ENCODE measurements at regions not wholly inside any gene's neighbourhood (a gene's known extent, or its start where the extent isn't known, plus 50 kb on each side); places are given as distances from the start of the nearest gene placed in this dataset.

DNA sequence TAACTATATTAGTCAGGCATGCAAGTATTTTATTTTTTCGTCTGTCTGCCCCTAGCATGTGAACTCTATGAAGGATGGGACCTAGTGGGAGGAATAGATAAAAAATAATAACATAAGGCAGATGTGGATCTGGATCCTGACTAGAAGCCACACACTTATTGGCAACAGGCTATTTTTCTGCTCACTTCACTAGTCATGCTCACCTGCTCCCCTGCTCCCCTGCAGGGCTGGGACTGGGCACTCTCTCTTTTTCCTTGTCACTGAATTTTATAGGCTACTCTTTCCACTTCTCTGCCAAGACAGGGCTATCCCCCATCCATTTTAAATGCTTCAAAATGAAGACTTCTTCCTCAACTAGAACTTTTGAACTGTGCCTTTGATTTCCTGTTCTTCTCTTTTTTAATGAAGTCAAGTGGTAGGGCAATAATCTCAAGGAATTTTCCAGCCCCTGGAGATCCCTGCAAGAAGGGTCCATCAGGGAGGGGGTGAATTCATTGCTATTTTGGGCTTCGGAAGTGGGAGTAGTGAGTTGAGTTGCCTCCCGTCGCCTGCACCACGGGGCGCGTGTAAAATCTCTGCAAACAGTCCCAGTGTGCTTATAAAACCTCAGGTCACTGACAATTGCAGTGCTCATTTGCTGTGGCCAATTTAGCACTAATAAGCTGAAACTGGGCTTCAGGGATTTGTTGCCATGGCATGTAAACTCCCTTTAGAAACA lies 156.7 kb upstream of the NPVF start:
- no peak overlapping the region for H3K4me3 ChIP-seq (ENCODE audit: low read depth, poor library complexity, severe bottlenecking)
- no peak for DNase-seq (ENCODE audit: low spot score in 2 of 2)
- intact Hi-C loops (cut with DNase I; ENCODE audit: low total_unique reads), result no loop called here
- no peak for TF ChIP-seq POLR2A (IDR thresholded peaks at IDR 0.05)
- TF ChIP-seq, protein P1, sequence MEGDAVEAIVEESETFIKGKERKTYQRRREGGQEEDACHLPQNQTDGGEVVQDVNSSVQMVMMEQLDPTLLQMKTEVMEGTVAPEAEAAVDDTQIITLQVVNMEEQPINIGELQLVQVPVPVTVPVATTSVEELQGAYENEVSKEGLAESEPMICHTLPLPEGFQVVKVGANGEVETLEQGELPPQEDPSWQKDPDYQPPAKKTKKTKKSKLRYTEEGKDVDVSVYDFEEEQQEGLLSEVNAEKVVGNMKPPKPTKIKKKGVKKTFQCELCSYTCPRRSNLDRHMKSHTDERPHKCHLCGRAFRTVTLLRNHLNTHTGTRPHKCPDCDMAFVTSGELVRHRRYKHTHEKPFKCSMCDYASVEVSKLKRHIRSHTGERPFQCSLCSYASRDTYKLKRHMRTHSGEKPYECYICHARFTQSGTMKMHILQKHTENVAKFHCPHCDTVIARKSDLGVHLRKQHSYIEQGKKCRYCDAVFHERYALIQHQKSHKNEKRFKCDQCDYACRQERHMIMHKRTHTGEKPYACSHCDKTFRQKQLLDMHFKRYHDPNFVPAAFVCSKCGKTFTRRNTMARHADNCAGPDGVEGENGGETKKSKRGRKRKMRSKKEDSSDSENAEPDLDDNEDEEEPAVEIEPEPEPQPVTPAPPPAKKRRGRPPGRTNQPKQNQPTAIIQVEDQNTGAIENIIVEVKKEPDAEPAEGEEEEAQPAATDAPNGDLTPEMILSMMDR (IDR thresholded peaks at IDR 0.05), result no peak
- WGBS, 2 donors, result 36 to 41% methylated on average over 7 of the region's 7 CpGs

DNA sequence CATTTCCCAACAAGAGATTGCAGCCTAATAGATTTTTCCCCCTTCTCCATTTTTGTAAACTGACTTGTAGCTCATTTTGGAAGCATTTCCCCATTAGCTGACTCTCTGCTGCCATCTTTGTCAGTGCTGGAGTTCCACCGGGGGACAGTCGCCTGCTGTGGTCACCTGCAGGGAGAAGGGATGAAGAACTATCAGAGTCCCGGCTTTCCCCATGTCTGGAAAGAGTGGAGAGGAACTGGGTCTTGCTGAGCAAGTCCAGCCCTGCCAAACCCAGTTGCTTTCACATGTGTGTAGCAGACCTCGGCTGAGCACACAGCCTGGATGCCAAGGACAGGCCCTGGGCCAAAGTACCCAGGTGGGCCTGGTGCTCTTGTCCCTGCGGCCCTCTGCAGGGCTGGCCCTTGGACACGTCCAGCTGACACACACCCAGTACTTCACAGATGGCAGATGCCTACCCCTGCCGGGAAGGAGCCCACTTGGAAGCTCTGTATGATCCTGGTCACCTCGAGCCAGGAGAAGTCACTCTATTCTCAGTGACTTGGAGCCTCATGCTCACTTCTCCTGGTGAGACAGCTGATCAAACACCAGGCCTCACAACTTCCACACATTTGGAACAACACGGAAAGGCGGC lies 157.3 kb upstream of the NPVF start:
- no peak for DNase-seq (ENCODE audit: low spot score in 2 of 2)
- intact Hi-C loops (cut with DNase I; ENCODE audit: low total_unique reads), result no loop called here
- WGBS, 2 donors, result 28 to 37% methylated on average over 10 of the region's 10 CpGs
- no peak overlapping the region for H3K4me3 ChIP-seq (ENCODE audit: low read depth, poor library complexity, severe bottlenecking)
- TF ChIP-seq, protein P1 (IDR thresholded peaks at IDR 0.05), result no peak
- no peak for TF ChIP-seq POLR2A (IDR thresholded peaks at IDR 0.05)

DNA sequence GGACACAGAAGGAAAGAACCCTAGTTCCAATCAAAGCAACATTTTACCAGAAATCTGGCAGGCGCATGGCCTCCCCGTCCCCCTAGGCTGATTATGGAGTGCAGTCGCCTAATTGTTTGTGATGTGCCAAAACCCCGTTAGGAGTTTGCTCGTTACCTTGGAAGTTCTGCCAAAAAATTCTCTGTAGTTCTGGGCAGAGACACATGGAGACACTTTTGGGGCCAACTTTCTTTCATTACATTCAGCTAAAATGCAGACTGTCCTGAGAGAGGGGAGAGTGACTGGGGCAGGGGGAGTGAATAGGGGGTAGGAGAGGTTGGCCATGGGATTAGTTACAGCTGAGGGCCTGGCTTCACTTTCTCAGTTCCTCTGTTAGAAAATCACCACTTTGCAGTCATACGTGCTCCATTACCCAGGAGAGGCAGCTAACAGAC lies 158.0 kb upstream of the NPVF start:
- TF ChIP-seq, protein P1 (IDR thresholded peaks at IDR 0.05), result no peak
- TF ChIP-seq POLR2A (IDR thresholded peaks at IDR 0.05), result no peak
- no peak for DNase-seq (ENCODE audit: low spot score in 2 of 2)
- H3K4me3 ChIP-seq (ENCODE audit: low read depth, poor library complexity, severe bottlenecking), result no peak overlapping the region
- intact Hi-C loops (cut with DNase I; ENCODE audit: low total_unique reads), result no loop called here
- WGBS, 2 donors, result 33 to 37% methylated on average over 6 of the region's 6 CpGs

DNA sequence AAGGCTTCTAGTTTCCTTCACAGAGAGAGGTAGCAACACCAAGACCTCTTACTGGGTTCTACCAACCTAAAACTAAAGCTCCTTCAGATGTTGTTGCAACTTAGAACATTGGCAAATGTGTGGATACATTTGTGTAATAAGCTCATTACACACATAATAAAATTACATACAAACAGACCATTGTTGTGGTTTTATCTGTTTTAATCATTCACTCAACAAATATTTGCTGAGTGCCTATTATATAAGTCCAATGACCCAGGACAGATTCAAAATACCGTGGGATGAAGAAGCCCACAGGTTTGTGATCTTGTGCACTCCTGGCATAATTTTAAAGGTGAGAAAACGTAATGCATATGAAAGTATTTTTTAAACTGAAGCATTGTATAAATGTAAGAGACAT lies 160.4 kb upstream of the NPVF start:
- WGBS, 2 donors, result 26 to 46% methylated on average over 2 of the region's 2 CpGs
- DNase-seq (ENCODE audit: low spot score in 2 of 2), result no peak
- TF ChIP-seq, protein P1 (IDR thresholded peaks at IDR 0.05), result no peak
- no peak for TF ChIP-seq POLR2A (IDR thresholded peaks at IDR 0.05)
- H3K4me3 ChIP-seq (ENCODE audit: low read depth, poor library complexity, severe bottlenecking), result no peak overlapping the region
- intact Hi-C loops (cut with DNase I; ENCODE audit: low total_unique reads), result no loop called here

DNA sequence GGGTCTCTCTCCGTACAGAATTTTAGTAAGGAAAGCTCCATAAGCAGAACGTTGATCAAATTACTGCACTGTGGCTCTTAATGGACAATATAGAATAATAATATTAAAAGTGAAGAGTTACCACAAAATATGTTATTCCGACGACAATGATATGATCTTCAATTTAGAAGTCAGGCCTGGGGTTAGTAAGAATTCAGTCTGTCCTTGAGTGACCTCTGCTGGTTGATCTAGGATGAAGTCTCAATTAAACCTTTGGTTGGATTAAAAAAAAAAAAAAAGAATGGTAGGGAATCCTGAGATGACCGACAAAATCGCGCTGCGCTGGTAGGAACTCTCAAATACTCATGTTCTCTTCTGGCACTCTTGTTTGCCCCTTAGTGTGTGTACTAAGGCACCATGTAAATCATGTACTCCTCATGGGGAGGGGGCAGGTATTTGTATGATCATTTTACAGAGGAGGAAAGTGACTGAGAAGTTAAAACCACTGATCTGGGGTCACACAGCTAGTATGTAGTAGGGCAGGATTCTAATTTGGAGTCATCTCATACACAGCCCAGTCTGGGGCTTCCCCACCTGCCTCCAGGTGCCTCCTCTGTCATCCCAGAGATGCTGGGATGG lies 161.3 kb upstream of the NPVF start:
- intact Hi-C loops (cut with DNase I; ENCODE audit: low total_unique reads), result loop anchor here (2.0 to 10.0 kb wide), 3 partner anchors 132 to 461 kb away; no protein-coding TSS in a partner anchor
- DNase-seq (ENCODE audit: low spot score in 2 of 2), result no peak
- H3K4me3 ChIP-seq (ENCODE audit: low read depth, poor library complexity, severe bottlenecking), result no peak overlapping the region
- WGBS, 2 donors, result 11 to 12% methylated on average over 8 of the region's 8 CpGs
- TF ChIP-seq POLR2A (IDR thresholded peaks at IDR 0.05), result no peak
- TF ChIP-seq, protein P1 (IDR thresholded peaks at IDR 0.05), result no peak
